H1 (cell line): ENCODE measurements at regions not wholly inside any gene's neighbourhood (a gene's known extent, or its start where the extent isn't known, plus 50 kb on each side); places are given as distances from the start of the nearest gene placed in this dataset.
"Not testable (repeated sequence)": the region's sequence is repeated elsewhere in the genome, so short reads cannot be mapped to it uniquely, and the experiment has no call there.

Experiments
- POLR2A ChIP-seq, 2 experiments: IDR thresholded peaks; 1 replicate in 1 of 2; 2 replicates in 1 of 2; pipeline ENCODE4 v1.6.1; 2011; ENCODE audit warnings: low read depth in 2 of 2, low read length in 2 of 2, mild to moderate bottlenecking in 2 of 2; ENCODE audit errors: control extremely low read depth in 1 of 2
- SRF ChIP-seq: IDR thresholded peaks from 2 replicates; pipeline ENCODE4 v1.6.1; 2011; ENCODE audit warnings: mild to moderate bottlenecking, low read depth, low read length, moderate library complexity
- TF ChIP-seq, protein P1 (sequence below), 3 experiments: IDR thresholded peaks; 1 replicate in 2 of 3; 2 replicates in 1 of 3; pipeline versions ENCODE4 v1.5.1 to v1.6.1; 2011; ENCODE audit warnings: low read length in 3 of 3, mild to moderate bottlenecking in 3 of 3, inconsistent platforms in 2 of 3, low read depth in 1 of 3, moderate library complexity in 1 of 3; ENCODE audit not compliant: insufficient read depth in 1 of 3; ENCODE audit errors: control extremely low read depth in 1 of 3

DNA sequence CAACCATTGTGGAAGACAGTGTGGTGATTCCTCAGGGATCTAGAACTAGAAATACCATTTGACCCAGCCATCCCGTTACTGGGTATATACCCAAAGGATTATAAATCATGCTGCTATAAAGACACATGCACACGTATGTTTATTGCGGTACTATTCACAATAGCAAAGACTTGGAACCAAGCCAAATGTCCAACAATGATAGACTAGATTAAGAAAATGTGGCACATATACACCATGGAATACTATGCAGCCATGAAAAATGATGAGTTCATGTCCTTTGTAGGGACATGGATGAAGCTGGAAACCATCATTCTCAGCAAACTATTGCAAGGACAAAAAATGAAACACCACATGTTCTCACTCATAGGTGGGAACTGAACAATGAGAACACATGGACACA is 372.4 kb upstream of the CCL2 start:
- TF ChIP-seq, protein P1, sequence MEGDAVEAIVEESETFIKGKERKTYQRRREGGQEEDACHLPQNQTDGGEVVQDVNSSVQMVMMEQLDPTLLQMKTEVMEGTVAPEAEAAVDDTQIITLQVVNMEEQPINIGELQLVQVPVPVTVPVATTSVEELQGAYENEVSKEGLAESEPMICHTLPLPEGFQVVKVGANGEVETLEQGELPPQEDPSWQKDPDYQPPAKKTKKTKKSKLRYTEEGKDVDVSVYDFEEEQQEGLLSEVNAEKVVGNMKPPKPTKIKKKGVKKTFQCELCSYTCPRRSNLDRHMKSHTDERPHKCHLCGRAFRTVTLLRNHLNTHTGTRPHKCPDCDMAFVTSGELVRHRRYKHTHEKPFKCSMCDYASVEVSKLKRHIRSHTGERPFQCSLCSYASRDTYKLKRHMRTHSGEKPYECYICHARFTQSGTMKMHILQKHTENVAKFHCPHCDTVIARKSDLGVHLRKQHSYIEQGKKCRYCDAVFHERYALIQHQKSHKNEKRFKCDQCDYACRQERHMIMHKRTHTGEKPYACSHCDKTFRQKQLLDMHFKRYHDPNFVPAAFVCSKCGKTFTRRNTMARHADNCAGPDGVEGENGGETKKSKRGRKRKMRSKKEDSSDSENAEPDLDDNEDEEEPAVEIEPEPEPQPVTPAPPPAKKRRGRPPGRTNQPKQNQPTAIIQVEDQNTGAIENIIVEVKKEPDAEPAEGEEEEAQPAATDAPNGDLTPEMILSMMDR (IDR thresholded peaks at IDR 0.05; ENCODE audit: control extremely low read depth in 1 of 3, insufficient read depth in 1 of 3, low read depth in 1 of 3, low read length in 3 of 3) = not testable (repeated sequence)
- TF ChIP-seq POLR2A (IDR thresholded peaks at IDR 0.05; ENCODE audit: control extremely low read depth in 1 of 2, low read depth in 2 of 2, low read length in 2 of 2); SRF: not testable (repeated sequence)
